Brain microvascular endothelial cell (primary cell): ENCODE measurements at regions not wholly inside any gene's neighbourhood (a gene's known extent, or its start where the extent isn't known, plus 50 kb on each side); places are given as distances from the start of the nearest gene placed in this dataset.

ENCODE experiments used
- DNase-seq: peaks from one replicate; pipeline ENCODE4 v3.0.0-alpha.2; 2020
- H3K27ac ChIP-seq: fragments of 250-450 bp; sonication (Bioruptor Pico); 2 replicates; pipeline ENCODE4 v1.5.1; 2020; ENCODE audit warnings: mild to moderate bottlenecking, moderate library complexity
- H3K27me3 ChIP-seq: fragments of 250-450 bp; sonication (Bioruptor Pico); replicated peaks from 2 replicates; pipeline ENCODE4 v1.5.1; 2020; ENCODE audit warnings: mild to moderate bottlenecking
- H3K36me3 ChIP-seq: fragments of 250-450 bp; sonication (Bioruptor Pico); replicated peaks from 2 replicates; pipeline ENCODE4 v1.5.1; 2020; ENCODE audit warnings: mild to moderate bottlenecking
- H3K4me3 ChIP-seq: 2 replicates; pipeline ENCODE4 v1.5.1; 2011; ENCODE audit warnings: low read depth, mild to moderate bottlenecking, control low read depth, low read length, moderate library complexity
- CTCF ChIP-seq: IDR thresholded peaks from 2 replicates; pipeline ENCODE4 v1.5.1; 2011; ENCODE audit warnings: low read depth, mild to moderate bottlenecking, moderate library complexity, low read length, control low read depth, inconsistent platforms; ENCODE audit errors: missing control alignments
- in situ Hi-C: cut with HindIII; loops from 2 replicates; pipeline ENCODE4 v1.10.0; 2017; ENCODE audit warnings: low sequenced_read_pairs, low pct_ligation_motif_present

- H3K27ac ChIP-seq, result no peak overlapping the region
- in situ Hi-C loops, result no loop called here
Measured at GRCh38 chr12:91818227-91819131, 327.2 kb downstream of the BTG1 start.

GRCh38 chr12:91817517-91817916 is 328.1 kb downstream of the BTG1 start:
- Histone ChIP-seq H3K27me3 (no peaks in the 10 kb centered on the region), H3K36me3 (no peaks in the 10 kb centered on the region), H3K4me3 (no peak overlapping the region), H3K27ac (no peak overlapping the region)
- DNase-seq, result no peak
- in situ Hi-C loops, result no loop called here
- no peak for TF ChIP-seq CTCF

More at GRCh38 chr12:91818227-91819131, 327.2 kb downstream of the BTG1 start:
- no peak for TF ChIP-seq CTCF
- no peaks in the 10 kb centered on the region for H3K27me3 ChIP-seq
- H3K36me3 ChIP-seq, result no peaks in the 10 kb centered on the region
- DNase-seq, result no peak
- H3K4me3 ChIP-seq, result no peak overlapping the region

- Histone ChIP-seq H3K27me3 (no peaks in the 10 kb centered on the region), H3K36me3 (no peaks in the 10 kb centered on the region), H3K27ac (no peak overlapping the region), H3K4me3 (no peak overlapping the region)
- TF ChIP-seq CTCF, result no peak
- DNase-seq, result no peak
- in situ Hi-C loops, result no loop called here
Measured at GRCh38 chr12:91813701-91814100, 331.9 kb downstream of the BTG1 start.

GRCh38 chr12:91811481-91812287 is 334.0 kb downstream of the BTG1 start:
- in situ Hi-C loops, result no loop called here
- Histone ChIP-seq H3K4me3 (no peak overlapping the region), H3K36me3 (no peaks in the 10 kb centered on the region), H3K27ac (no peak overlapping the region), H3K27me3 (no peaks in the 10 kb centered on the region)
- DNase-seq, result peak; percentile 65
- peak; percentile 83 for TF ChIP-seq CTCF

GRCh38 chr12:91810531-91811451 is 334.9 kb downstream of the BTG1 start:
- no peak for DNase-seq
- Histone ChIP-seq H3K36me3 (no peaks in the 10 kb centered on the region), H3K27me3 (no peaks in the 10 kb centered on the region), H3K27ac (no peak overlapping the region), H3K4me3 (no peak overlapping the region)
- TF ChIP-seq CTCF, result no peak
- in situ Hi-C loops, result no loop called here
